ENCODE measurements at regions not wholly inside any gene's neighbourhood (a gene's known extent, or its start where the extent isn't known, plus 50 kb on each side); places are given as distances from the start of the nearest gene placed in this dataset.

- TF ChIP-seq POLR2AphosphoS5 (IDR thresholded peaks at IDR 0.05; ENCODE audit: low read depth, low read length), result no peak
- TF ChIP-seq PAX5 (IDR thresholded peaks at IDR 0.05; ENCODE audit: insufficient read depth, low read length, severe bottlenecking), result no peak
- TF ChIP-seq TAF1 (IDR thresholded peaks at IDR 0.05; ENCODE audit: low read depth, low read length), result no peak
- no peak for TF ChIP-seq SPI1 (IDR thresholded peaks at IDR 0.05; ENCODE audit: low read depth, low read length)
- TF ChIP-seq POU2F2 (IDR thresholded peaks at IDR 0.05; ENCODE audit: low read depth, low read length), result no peak
- no peak for TF ChIP-seq POLR2A (IDR thresholded peaks at IDR 0.05; ENCODE audit: low read depth, low read length)
- DNase-seq (ENCODE audit: insufficient read length, low spot score) (no peak), FAIRE-seq (no peak)
Observed at GRCh38 chr3:83581546-83581945, 1377.2 kb upstream of the CADM2 start.

- TF ChIP-seq POU2F2 (IDR thresholded peaks at IDR 0.05; ENCODE audit: low read depth, low read length) (no peak), POLR2A (IDR thresholded peaks at IDR 0.05; ENCODE audit: low read depth, low read length) (no peak), TAF1 (IDR thresholded peaks at IDR 0.05; ENCODE audit: low read depth, low read length) (no peak), SPI1 (IDR thresholded peaks at IDR 0.05; ENCODE audit: low read depth, low read length) (no peak), PAX5 (IDR thresholded peaks at IDR 0.05; ENCODE audit: insufficient read depth, low read length, severe bottlenecking) (no peak), POLR2AphosphoS5 (IDR thresholded peaks at IDR 0.05; ENCODE audit: low read depth, low read length) (no peak)
- DNase-seq (ENCODE audit: insufficient read length, low spot score) (no peak), FAIRE-seq (no peak)
Observed at GRCh38 chr3:83601704-83602103, 1357.1 kb upstream of the CADM2 start.

- FAIRE-seq (no peak), DNase-seq (ENCODE audit: insufficient read length, low spot score) (no peak)
- no peak for TF ChIP-seq POU2F2 (IDR thresholded peaks at IDR 0.05; ENCODE audit: low read depth, low read length)
- no peak for TF ChIP-seq PAX5 (IDR thresholded peaks at IDR 0.05; ENCODE audit: insufficient read depth, low read length, severe bottlenecking)
- no peak for TF ChIP-seq POLR2AphosphoS5 (IDR thresholded peaks at IDR 0.05; ENCODE audit: low read depth, low read length)
- TF ChIP-seq TAF1 (IDR thresholded peaks at IDR 0.05; ENCODE audit: low read depth, low read length), result no peak
- TF ChIP-seq POLR2A (IDR thresholded peaks at IDR 0.05; ENCODE audit: low read depth, low read length), result no peak
- TF ChIP-seq SPI1 (IDR thresholded peaks at IDR 0.05; ENCODE audit: low read depth, low read length), result no peak
Observed at GRCh38 chr3:83622526-83622925, 1336.3 kb upstream of the CADM2 start.

- DNase-seq (ENCODE audit: insufficient read length, low spot score) (no peak), FAIRE-seq (no peak)
- TF ChIP-seq POU2F2 (IDR thresholded peaks at IDR 0.05; ENCODE audit: low read depth, low read length) (no peak), TAF1 (IDR thresholded peaks at IDR 0.05; ENCODE audit: low read depth, low read length) (no peak), POLR2A (IDR thresholded peaks at IDR 0.05; ENCODE audit: low read depth, low read length) (no peak), PAX5 (IDR thresholded peaks at IDR 0.05; ENCODE audit: insufficient read depth, low read length, severe bottlenecking) (no peak), POLR2AphosphoS5 (IDR thresholded peaks at IDR 0.05; ENCODE audit: low read depth, low read length) (no peak), SPI1 (IDR thresholded peaks at IDR 0.05; ENCODE audit: low read depth, low read length) (no peak)
Observed at GRCh38 chr3:83625261-83625660, 1333.5 kb upstream of the CADM2 start.

- FAIRE-seq (no peak), DNase-seq (ENCODE audit: insufficient read length, low spot score) (no peak)
- TF ChIP-seq TAF1 (IDR thresholded peaks at IDR 0.05; ENCODE audit: low read depth, low read length), result no peak
- TF ChIP-seq PAX5 (IDR thresholded peaks at IDR 0.05; ENCODE audit: insufficient read depth, low read length, severe bottlenecking), result no peak
- TF ChIP-seq SPI1 (IDR thresholded peaks at IDR 0.05; ENCODE audit: low read depth, low read length), result no peak
- no peak for TF ChIP-seq POLR2AphosphoS5 (IDR thresholded peaks at IDR 0.05; ENCODE audit: low read depth, low read length)
- no peak for TF ChIP-seq POLR2A (IDR thresholded peaks at IDR 0.05; ENCODE audit: low read depth, low read length)
- no peak for TF ChIP-seq POU2F2 (IDR thresholded peaks at IDR 0.05; ENCODE audit: low read depth, low read length)
Observed at GRCh38 chr3:83628471-83628870, 1330.3 kb upstream of the CADM2 start.

GRCh38 chr3:83632526-83632925, 1326.3 kb upstream of the CADM2 start:
- FAIRE-seq (no peak), DNase-seq (ENCODE audit: insufficient read length, low spot score) (no peak)
- TF ChIP-seq TAF1 (IDR thresholded peaks at IDR 0.05; ENCODE audit: low read depth, low read length), result no peak
- TF ChIP-seq PAX5 (IDR thresholded peaks at IDR 0.05; ENCODE audit: insufficient read depth, low read length, severe bottlenecking), result no peak
- no peak for TF ChIP-seq POU2F2 (IDR thresholded peaks at IDR 0.05; ENCODE audit: low read depth, low read length)
- no peak for TF ChIP-seq SPI1 (IDR thresholded peaks at IDR 0.05; ENCODE audit: low read depth, low read length)
- TF ChIP-seq POLR2AphosphoS5 (IDR thresholded peaks at IDR 0.05; ENCODE audit: low read depth, low read length), result no peak
- TF ChIP-seq POLR2A (IDR thresholded peaks at IDR 0.05; ENCODE audit: low read depth, low read length), result no peak

GRCh38 chr3:83633758-83634157, 1325.0 kb upstream of the CADM2 start:
- FAIRE-seq, result no peak
- no peak for DNase-seq (ENCODE audit: insufficient read length, low spot score)

GRCh38 chr3:83649692-83650091, 1309.1 kb upstream of the CADM2 start:
- FAIRE-seq, result no peak
- no peak for TF ChIP-seq PAX5 (IDR thresholded peaks at IDR 0.05; ENCODE audit: insufficient read depth, low read length, severe bottlenecking)
- no peak for TF ChIP-seq SPI1 (IDR thresholded peaks at IDR 0.05; ENCODE audit: low read depth, low read length)
- TF ChIP-seq POLR2A (IDR thresholded peaks at IDR 0.05; ENCODE audit: low read depth, low read length), result no peak
- no peak for TF ChIP-seq TAF1 (IDR thresholded peaks at IDR 0.05; ENCODE audit: low read depth, low read length)
- no peak for TF ChIP-seq POLR2AphosphoS5 (IDR thresholded peaks at IDR 0.05; ENCODE audit: low read depth, low read length)
- no peak for TF ChIP-seq POU2F2 (IDR thresholded peaks at IDR 0.05; ENCODE audit: low read depth, low read length)
- DNase-seq (ENCODE audit: insufficient read length, low spot score), result no peak

More at GRCh38 chr3:83633758-83634157, 1325.0 kb upstream of the CADM2 start:
- TF ChIP-seq SPI1 (IDR thresholded peaks at IDR 0.05; ENCODE audit: low read depth, low read length) (no peak), PAX5 (IDR thresholded peaks at IDR 0.05; ENCODE audit: insufficient read depth, low read length, severe bottlenecking) (no peak), POLR2A (IDR thresholded peaks at IDR 0.05; ENCODE audit: low read depth, low read length) (no peak), POLR2AphosphoS5 (IDR thresholded peaks at IDR 0.05; ENCODE audit: low read depth, low read length) (no peak), POU2F2 (IDR thresholded peaks at IDR 0.05; ENCODE audit: low read depth, low read length) (no peak), TAF1 (IDR thresholded peaks at IDR 0.05; ENCODE audit: low read depth, low read length) (no peak)

- FAIRE-seq (no peak), DNase-seq (ENCODE audit: insufficient read length, low spot score) (no peak)
- TF ChIP-seq POU2F2 (IDR thresholded peaks at IDR 0.05; ENCODE audit: low read depth, low read length) (no peak), POLR2AphosphoS5 (IDR thresholded peaks at IDR 0.05; ENCODE audit: low read depth, low read length) (no peak), POLR2A (IDR thresholded peaks at IDR 0.05; ENCODE audit: low read depth, low read length) (no peak), PAX5 (IDR thresholded peaks at IDR 0.05; ENCODE audit: insufficient read depth, low read length, severe bottlenecking) (no peak), TAF1 (IDR thresholded peaks at IDR 0.05; ENCODE audit: low read depth, low read length) (no peak), SPI1 (IDR thresholded peaks at IDR 0.05; ENCODE audit: low read depth, low read length) (no peak)
Observed at GRCh38 chr3:83655083-83655482, 1303.7 kb upstream of the CADM2 start.

Measured in GM12891 (cell line).